ENCODE measurements at regions not wholly inside any gene's neighbourhood (a gene's known extent, or its start where the extent isn't known, plus 50 kb on each side); places are given as distances from the start of the nearest gene placed in this dataset.

GRCh38 chr14:65301862-65302539, 110.5 kb upstream of the FUT8 start:
- Histone ChIP-seq H3K4ac (ENCODE audit: low read depth, low read length) (no peak overlapping the region), H3K18ac (ENCODE audit: low read depth, low read length) (no peak overlapping the region), H2BK5ac (ENCODE audit: low read depth, low read length, poor library complexity, severe bottlenecking) (no peak overlapping the region), H3K36me3 (ENCODE audit: control insufficient read depth, insufficient read depth, low read length) (no peaks in the 10 kb centered on the region), H4K20me1 (ENCODE audit: insufficient read depth, low read length) (no peaks in the 10 kb centered on the region), H3K9ac (ENCODE audit: low read depth, low read length) (no peak overlapping the region), H3K9me3 (ENCODE audit: control insufficient read depth, insufficient read depth, low read length) (no peaks in the 10 kb centered on the region), H3K23ac (ENCODE audit: low read depth, low read length) (no peak overlapping the region), H3K56ac (ENCODE audit: extremely low read depth, insufficient read depth, low read length) (no peak overlapping the region), H3K4me3 (ENCODE audit: insufficient read depth, low read depth, low read length) (no peak overlapping the region), H2BK20ac (ENCODE audit: low read depth, low read length) (no peak overlapping the region), H4K91ac (ENCODE audit: insufficient read depth, low read depth, low read length) (no peak overlapping the region), H2AK5ac (ENCODE audit: low read depth, low read length) (no peak overlapping the region), H4K8ac (ENCODE audit: low read depth in 2 of 2, low read length in 2 of 2) (no peak overlapping the region), H2BK15ac (ENCODE audit: low read depth, low read length) (no peak overlapping the region), H3K27ac (ENCODE audit: insufficient read depth, low read length) (no peak overlapping the region), H2BK120ac (ENCODE audit: low read depth, low read length) (no peak overlapping the region), H2AFZ (replicated peaks; ENCODE audit: low read length, poor library complexity) (no peak overlapping the region), H3K14ac (replicated peaks; ENCODE audit: low read depth, low read length) (no peak overlapping the region), H3K4me1 (ENCODE audit: control insufficient read depth, insufficient read depth, low read length) (peaks cover 3% of the 10 kb centered on the region; the same call in 1 of the 2 replicates), H3K27me3 (ENCODE audit: control insufficient read depth, insufficient read depth, low read length) (no peaks in the 10 kb centered on the region), H2AK9ac (replicated peaks; ENCODE audit: low read depth, low read length, poor library complexity) (no peak overlapping the region), H3K9me1 (ENCODE audit: insufficient read depth, low read length) (no peaks in the 10 kb centered on the region), H3K79me1 (ENCODE audit: low read depth in 1 of 2, low read length in 2 of 2) (no peaks in the 10 kb centered on the region), H4K5ac (ENCODE audit: low read depth, low read length) (no peak overlapping the region), H3K4me2 (ENCODE audit: low read depth, low read length) (no peak overlapping the region)
- POLR2A ChIA-PET (ENCODE audit: unreplicated experiment), result no interaction called here
- 84% methylated on average over 4 of the region's 7 CpGs; no CpG with 5 or more reads in 1 of the 2 experiments for WGBS, 2 experiments (ENCODE audit: extremely low coverage in 2 of 2, insufficient read length in 1 of 2)
- no TSS peak for BruUV-seq (replicated peaks)
- ATAC-seq (ENCODE audit: low read depth), result no peak
- dilution Hi-C loops (cut with HindIII; ENCODE audit: low sequenced_read_pairs, unreplicated experiment) (no loop called here), intact Hi-C loops (cut with micrococcal nuclease) (no loop called here), in situ Hi-C loops (cut with MboI; ENCODE audit: low sequenced_read_pairs) (no loop called here)
- CTCF ChIA-PET, result interaction anchor here (0.6 kb wide), 1 partner anchor 49 kb away, joined by 3 read pairs; no protein-coding TSS in a partner anchor
- no peak for DNase-seq
- TF ChIP-seq CEBPB (IDR thresholded peaks at IDR 0.05; ENCODE audit: low read depth, low read length) (no peak), BHLHE40 (IDR thresholded peaks at IDR 0.05; ENCODE audit: low read depth, low read length) (no peak), USF2 (IDR thresholded peaks at IDR 0.05; ENCODE audit: low read depth, low read length) (no peak), ELK1 (IDR thresholded peaks at IDR 0.05; ENCODE audit: borderline replicate concordance, low read depth, low read length) (no peak), CHD1 (IDR thresholded peaks at IDR 0.05; ENCODE audit: low read depth, low read length) (no peak), CTCF (conservative IDR thresholded peaks at IDR 0.05; ENCODE audit: low read depth, low read length) (no peak), MAFK (IDR thresholded peaks at IDR 0.05; ENCODE audit: low read depth, low read length) (no peak), MAZ (IDR thresholded peaks at IDR 0.05; ENCODE audit: borderline replicate concordance, low read depth, low read length) (no peak), RFX5 (IDR thresholded peaks at IDR 0.05; ENCODE audit: low read depth, low read length) (no peak), RAD21 (IDR thresholded peaks at IDR 0.05; ENCODE audit: low read length) (no peak), MXI1 (IDR thresholded peaks at IDR 0.05; ENCODE audit: borderline replicate concordance, low read depth, low read length) (no peak), FOS (IDR thresholded peaks at IDR 0.05; ENCODE audit: low read depth, low read length) (no peak), NFE2L2 (IDR thresholded peaks at IDR 0.05; ENCODE audit: low read depth, low read length) (no peak), POLR2A (IDR thresholded peaks at IDR 0.05; ENCODE audit: low read depth, low read length) (no peak), SMC3 (IDR thresholded peaks at IDR 0.05; ENCODE audit: low read depth, low read length) (no peak), RCOR1 (IDR thresholded peaks at IDR 0.05; ENCODE audit: insufficient replicate concordance, low read length) (no peak)

Measured in IMR-90 (cell line).